A673 (cell line): ENCODE measurements at regions not wholly inside any gene's neighbourhood (a gene's known extent, or its start where the extent isn't known, plus 50 kb on each side); places are given as distances from the start of the nearest gene placed in this dataset.

Experiments
- BruUV-seq: library from RNA; stranded (reverse); fragments of 400-500 nt; replicated peaks from 2 replicates; lab custom pipeline; 2021; lab: Mats Ljungman, UMichigan
- CTCF ChIA-PET: fragments of 300-600 bp; sonication (Branson Sonifier 250); formaldehyde crosslinking; loops from one replicate; lab custom pipeline; 2022; ENCODE audit warnings: antibody characterized with exemption; lab: Charles Lee
- POLR2A ChIA-PET: fragments of 300-600 bp; sonication (Branson Sonifier 250); formaldehyde crosslinking; loops from one replicate; lab custom pipeline; 2022; ENCODE audit warnings: antibody characterized with exemption; ENCODE audit not compliant: low non-redundant PET; lab: Charles Lee
- DNase-seq: peaks from one replicate; pipeline ENCODE4 v3.0.0-alpha.2; 2015; ENCODE audit warnings: low spot score
- H3K27ac ChIP-seq: fragments of 200-600 bp; sonication (generic); 2 replicates; pipeline ENCODE4 v1.5.1; 2016; ENCODE audit warnings: mixed run types, low read depth, mild to moderate bottlenecking, mixed read lengths, antibody characterized with exemption, low read length; ENCODE audit not compliant: poor library complexity, severe bottlenecking
- H3K27me3 ChIP-seq: fragments of 200-600 bp; sonication (generic); replicated peaks from 2 replicates; pipeline ENCODE4 v1.6.1; 2017; ENCODE audit warnings: mixed run types, low read depth, mild to moderate bottlenecking, mixed read lengths, antibody characterized with exemption, low read length; ENCODE audit not compliant: insufficient read depth, poor library complexity
- H3K36me3 ChIP-seq: fragments of 200-600 bp; sonication (generic); 2 replicates; pipeline ENCODE4 v1.6.1; 2016; ENCODE audit warnings: mixed run types, mild to moderate bottlenecking, mixed read lengths, antibody characterized with exemption, low read length; ENCODE audit not compliant: insufficient read depth, poor library complexity, severe bottlenecking
- H3K4me1 ChIP-seq: fragments of 200-600 bp; sonication (generic); 2 replicates; pipeline ENCODE4 v1.6.1; 2017; ENCODE audit warnings: mixed run types, mild to moderate bottlenecking, mixed read lengths, antibody characterized with exemption, low read length; ENCODE audit not compliant: insufficient read depth, poor library complexity, severe bottlenecking
- H3K4me3 ChIP-seq: fragments of 200-600 bp; sonication (generic); 2 replicates; pipeline ENCODE4 v1.5.1; 2016; ENCODE audit warnings: low read depth, mixed run types, mild to moderate bottlenecking, mixed read lengths, low read length; ENCODE audit not compliant: poor library complexity, severe bottlenecking
- H3K9me3 ChIP-seq: fragments of 200-600 bp; sonication (generic); 2 replicates; pipeline ENCODE4 v1.6.1; 2016; ENCODE audit warnings: mixed run types, low read depth, mild to moderate bottlenecking, mixed read lengths, antibody characterized with exemption, low read length; ENCODE audit not compliant: poor library complexity, severe bottlenecking
- EZH2 ChIP-seq: fragments of 200-600 bp; sonication (generic); IDR thresholded peaks from 2 replicates; pipeline ENCODE4 v1.6.1; 2017; ENCODE audit warnings: borderline replicate concordance, low read depth, mild to moderate bottlenecking, mixed read lengths, antibody characterized with exemption, low read length; ENCODE audit not compliant: poor library complexity, severe bottlenecking
- intact Hi-C: fragments of 100-400 bp; cut with micrococcal nuclease; formaldehyde crosslinking; loops from one replicate; pipeline ENCODE4 v1.10.0; 2022; ENCODE audit not compliant: unreplicated experiment
- TF ChIP-seq, protein P1 (sequence below): fragments of 300-800, 200-600 bp; sonication (generic); conservative IDR thresholded peaks from 2 replicates; pipeline ENCODE4 v1.5.1; 2017; ENCODE audit warnings: low read depth, mild to moderate bottlenecking, antibody characterized with exemption, low read length, moderate library complexity, mixed read lengths

DNA sequence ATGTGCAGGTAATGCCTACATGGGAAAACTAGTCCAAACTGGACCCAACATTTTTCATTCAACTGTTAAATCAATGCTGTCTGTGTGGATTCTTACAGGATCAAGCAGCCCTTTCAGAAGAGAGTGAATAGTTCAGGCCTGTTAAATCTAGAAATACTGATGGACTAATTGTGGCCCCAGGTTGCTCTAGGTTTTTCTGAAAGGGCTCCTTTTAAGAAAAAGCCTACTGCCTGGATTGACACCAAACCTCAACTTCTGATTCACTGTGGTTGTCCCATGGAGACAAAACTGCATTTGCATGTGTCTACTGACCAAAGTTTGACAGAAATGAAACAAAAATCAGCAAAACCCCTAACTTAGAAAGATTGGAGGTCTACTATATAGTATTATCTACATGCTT is 437.0 kb downstream of the KLF12 start:
- no peaks in the 10 kb centered on the region for H3K36me3 ChIP-seq
- no peaks in the 10 kb centered on the region for H3K27me3 ChIP-seq
- H3K4me3 ChIP-seq: no peak overlapping the region
- ChIA-PET CTCF (no interaction called here), POLR2A (no interaction called here)
- no peaks in the 10 kb centered on the region for H3K9me3 ChIP-seq
- H3K4me1 ChIP-seq: no peaks in the 10 kb centered on the region
- no peak for TF ChIP-seq EZH2
- TF ChIP-seq, protein P1, sequence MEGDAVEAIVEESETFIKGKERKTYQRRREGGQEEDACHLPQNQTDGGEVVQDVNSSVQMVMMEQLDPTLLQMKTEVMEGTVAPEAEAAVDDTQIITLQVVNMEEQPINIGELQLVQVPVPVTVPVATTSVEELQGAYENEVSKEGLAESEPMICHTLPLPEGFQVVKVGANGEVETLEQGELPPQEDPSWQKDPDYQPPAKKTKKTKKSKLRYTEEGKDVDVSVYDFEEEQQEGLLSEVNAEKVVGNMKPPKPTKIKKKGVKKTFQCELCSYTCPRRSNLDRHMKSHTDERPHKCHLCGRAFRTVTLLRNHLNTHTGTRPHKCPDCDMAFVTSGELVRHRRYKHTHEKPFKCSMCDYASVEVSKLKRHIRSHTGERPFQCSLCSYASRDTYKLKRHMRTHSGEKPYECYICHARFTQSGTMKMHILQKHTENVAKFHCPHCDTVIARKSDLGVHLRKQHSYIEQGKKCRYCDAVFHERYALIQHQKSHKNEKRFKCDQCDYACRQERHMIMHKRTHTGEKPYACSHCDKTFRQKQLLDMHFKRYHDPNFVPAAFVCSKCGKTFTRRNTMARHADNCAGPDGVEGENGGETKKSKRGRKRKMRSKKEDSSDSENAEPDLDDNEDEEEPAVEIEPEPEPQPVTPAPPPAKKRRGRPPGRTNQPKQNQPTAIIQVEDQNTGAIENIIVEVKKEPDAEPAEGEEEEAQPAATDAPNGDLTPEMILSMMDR: no peak
- BruUV-seq: no TSS peak
- no peak overlapping the region for H3K27ac ChIP-seq
- no peak for DNase-seq
- intact Hi-C loops: no loop called here

DNA sequence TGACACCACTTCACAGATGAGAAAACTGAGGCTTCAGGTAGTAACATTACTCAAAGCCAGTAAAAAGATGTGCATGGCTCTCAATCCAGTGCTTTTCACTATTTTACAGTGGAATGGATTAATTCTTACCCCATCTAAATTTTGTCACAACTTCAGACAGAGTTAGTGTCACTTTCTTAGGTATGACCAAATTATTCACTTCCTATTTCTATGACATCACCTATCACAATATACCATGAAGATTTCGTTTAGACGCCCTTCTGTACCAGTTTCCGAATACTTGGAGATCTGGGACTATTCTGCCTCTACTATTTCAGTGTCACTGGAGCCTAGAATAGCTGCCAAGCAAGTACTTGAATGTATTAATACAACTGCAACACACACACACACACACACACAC is 437.5 kb downstream of the KLF12 start:
- ChIA-PET CTCF (no interaction called here), POLR2A (no interaction called here)
- H3K27ac ChIP-seq: no peak overlapping the region
- no TSS peak for BruUV-seq
- TF ChIP-seq, protein P1: no peak
- TF ChIP-seq EZH2: no peak
- intact Hi-C loops: no loop called here
- H3K4me3 ChIP-seq: no peak overlapping the region
- no peaks in the 10 kb centered on the region for H3K4me1 ChIP-seq
- no peaks in the 10 kb centered on the region for H3K27me3 ChIP-seq
- H3K36me3 ChIP-seq: no peaks in the 10 kb centered on the region
- no peaks in the 10 kb centered on the region for H3K9me3 ChIP-seq
- DNase-seq: no peak

DNA sequence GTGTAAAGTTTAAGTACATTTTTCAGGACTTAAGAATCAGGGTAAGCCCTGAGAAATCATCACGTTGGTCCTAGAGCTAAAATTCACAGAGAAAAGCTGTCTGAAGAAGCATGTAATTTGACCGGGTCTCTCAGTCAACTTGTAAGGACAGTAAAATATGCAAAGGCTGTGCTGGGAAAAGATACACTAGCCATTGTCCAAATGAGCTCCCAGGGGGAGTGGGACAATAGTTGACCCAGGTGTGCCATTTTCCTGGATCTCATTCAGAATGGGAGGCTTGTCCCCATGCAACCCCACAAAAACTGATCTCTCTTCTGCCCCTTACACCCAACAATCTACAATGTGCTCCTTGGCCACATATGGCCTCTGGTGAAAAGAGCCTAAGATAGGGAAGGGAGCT is 437.9 kb downstream of the KLF12 start:
- no peak overlapping the region for H3K4me3 ChIP-seq
- intact Hi-C loops: no loop called here
- ChIA-PET POLR2A (no interaction called here), CTCF (no interaction called here)
- no peaks in the 10 kb centered on the region for H3K4me1 ChIP-seq
- no TSS peak for BruUV-seq
- DNase-seq: no peak
- H3K9me3 ChIP-seq: no peaks in the 10 kb centered on the region
- no peaks in the 10 kb centered on the region for H3K36me3 ChIP-seq
- H3K27ac ChIP-seq: no peak overlapping the region
- TF ChIP-seq EZH2: no peak
- TF ChIP-seq, protein P1: no peak
- no peaks in the 10 kb centered on the region for H3K27me3 ChIP-seq
